ENCODE measurements at regions not wholly inside any gene's neighbourhood (a gene's known extent, or its start where the extent isn't known, plus 50 kb on each side); places are given as distances from the start of the nearest gene placed in this dataset.

DNA sequence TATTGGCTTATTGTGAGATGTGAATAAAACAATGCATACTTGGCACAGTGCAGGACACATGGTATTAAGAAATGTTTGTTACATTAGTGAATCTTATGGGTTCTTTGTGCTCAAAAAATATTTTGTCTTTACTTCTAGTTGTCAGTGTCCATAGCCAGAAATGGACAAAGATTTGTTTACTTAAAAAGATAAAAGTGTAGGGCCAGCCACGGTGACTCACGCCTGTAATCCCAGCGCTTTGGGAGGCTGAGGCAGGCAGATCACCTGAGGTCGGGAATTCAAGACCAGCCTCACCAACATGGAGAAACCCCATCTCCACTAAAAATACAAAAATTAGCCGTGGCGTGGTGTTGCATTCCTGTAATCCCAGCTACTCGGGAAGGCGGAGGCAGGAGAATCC lies 654.6 kb upstream of the NEGR1 start:
- Histone ChIP-seq H4K20me1 (replicated peaks; ENCODE audit: insufficient read depth) (no peaks in the 10 kb centered on the region), H3K36me3 (ENCODE audit: insufficient read depth) (no peaks in the 10 kb centered on the region), H2AFZ (no peak overlapping the region), H3K9me2 (ENCODE audit: insufficient read depth) (no peaks in the 10 kb centered on the region), H3F3A (replicated peaks; ENCODE audit: low read depth) (no peaks in the 10 kb centered on the region), H3K27me3 (ENCODE audit: insufficient read depth) (no peaks in the 10 kb centered on the region), H3K79me2 (replicated peaks; ENCODE audit: insufficient read depth) (no peaks in the 10 kb centered on the region), H3K27ac (ENCODE audit: low read depth) (no peak overlapping the region), H3K4me2 (no peak overlapping the region), H3K4me1 (ENCODE audit: insufficient read depth) (peaks cover 4% of the 10 kb centered on the region; the same call in 1 of the 2 replicates), H3K4me3 (no peak overlapping the region)
- Mint-ChIP-seq H3K4me1 (peaks cover under 1% of the 10 kb centered on the region; the same call in 2 of the 3 replicates), H3K27ac (peak overlapping the region; percentile 56; the same call in 1 of the 2 replicates), H3K27me3 (ENCODE audit: insufficient read depth, low read depth, poor library complexity) (no peaks in the 10 kb centered on the region), H3K4me3 (no peak overlapping the region), H3K36me3 (ENCODE audit: low read depth) (peaks cover 5% of the 10 kb centered on the region; the same call in 2 of the 3 replicates), H3K9me3 (peaks cover 10% of the 10 kb centered on the region; the same call in 1 of the 3 replicates)
- ATAC-seq: no peak
- no peak for DNase-seq (ENCODE audit: low spot score)
- TF ChIP-seq NANOG (IDR thresholded peaks at IDR 0.05; ENCODE audit: borderline replicate concordance): no peak
- TF ChIP-seq POLR2AphosphoS5 (IDR thresholded peaks at IDR 0.05; ENCODE audit: low read depth): no peak
- TF ChIP-seq, protein P1, sequence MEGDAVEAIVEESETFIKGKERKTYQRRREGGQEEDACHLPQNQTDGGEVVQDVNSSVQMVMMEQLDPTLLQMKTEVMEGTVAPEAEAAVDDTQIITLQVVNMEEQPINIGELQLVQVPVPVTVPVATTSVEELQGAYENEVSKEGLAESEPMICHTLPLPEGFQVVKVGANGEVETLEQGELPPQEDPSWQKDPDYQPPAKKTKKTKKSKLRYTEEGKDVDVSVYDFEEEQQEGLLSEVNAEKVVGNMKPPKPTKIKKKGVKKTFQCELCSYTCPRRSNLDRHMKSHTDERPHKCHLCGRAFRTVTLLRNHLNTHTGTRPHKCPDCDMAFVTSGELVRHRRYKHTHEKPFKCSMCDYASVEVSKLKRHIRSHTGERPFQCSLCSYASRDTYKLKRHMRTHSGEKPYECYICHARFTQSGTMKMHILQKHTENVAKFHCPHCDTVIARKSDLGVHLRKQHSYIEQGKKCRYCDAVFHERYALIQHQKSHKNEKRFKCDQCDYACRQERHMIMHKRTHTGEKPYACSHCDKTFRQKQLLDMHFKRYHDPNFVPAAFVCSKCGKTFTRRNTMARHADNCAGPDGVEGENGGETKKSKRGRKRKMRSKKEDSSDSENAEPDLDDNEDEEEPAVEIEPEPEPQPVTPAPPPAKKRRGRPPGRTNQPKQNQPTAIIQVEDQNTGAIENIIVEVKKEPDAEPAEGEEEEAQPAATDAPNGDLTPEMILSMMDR (conservative IDR thresholded peaks at IDR 0.05; ENCODE audit: low read depth in 2 of 2): no peak
- no peak for TF ChIP-seq ZNF114 (CRISPR knock-in tag; IDR thresholded peaks at IDR 0.05)
- TF ChIP-seq REST (IDR thresholded peaks at IDR 0.05; ENCODE audit: unreplicated experiment): no peak
- TF ChIP-seq, protein P2, sequence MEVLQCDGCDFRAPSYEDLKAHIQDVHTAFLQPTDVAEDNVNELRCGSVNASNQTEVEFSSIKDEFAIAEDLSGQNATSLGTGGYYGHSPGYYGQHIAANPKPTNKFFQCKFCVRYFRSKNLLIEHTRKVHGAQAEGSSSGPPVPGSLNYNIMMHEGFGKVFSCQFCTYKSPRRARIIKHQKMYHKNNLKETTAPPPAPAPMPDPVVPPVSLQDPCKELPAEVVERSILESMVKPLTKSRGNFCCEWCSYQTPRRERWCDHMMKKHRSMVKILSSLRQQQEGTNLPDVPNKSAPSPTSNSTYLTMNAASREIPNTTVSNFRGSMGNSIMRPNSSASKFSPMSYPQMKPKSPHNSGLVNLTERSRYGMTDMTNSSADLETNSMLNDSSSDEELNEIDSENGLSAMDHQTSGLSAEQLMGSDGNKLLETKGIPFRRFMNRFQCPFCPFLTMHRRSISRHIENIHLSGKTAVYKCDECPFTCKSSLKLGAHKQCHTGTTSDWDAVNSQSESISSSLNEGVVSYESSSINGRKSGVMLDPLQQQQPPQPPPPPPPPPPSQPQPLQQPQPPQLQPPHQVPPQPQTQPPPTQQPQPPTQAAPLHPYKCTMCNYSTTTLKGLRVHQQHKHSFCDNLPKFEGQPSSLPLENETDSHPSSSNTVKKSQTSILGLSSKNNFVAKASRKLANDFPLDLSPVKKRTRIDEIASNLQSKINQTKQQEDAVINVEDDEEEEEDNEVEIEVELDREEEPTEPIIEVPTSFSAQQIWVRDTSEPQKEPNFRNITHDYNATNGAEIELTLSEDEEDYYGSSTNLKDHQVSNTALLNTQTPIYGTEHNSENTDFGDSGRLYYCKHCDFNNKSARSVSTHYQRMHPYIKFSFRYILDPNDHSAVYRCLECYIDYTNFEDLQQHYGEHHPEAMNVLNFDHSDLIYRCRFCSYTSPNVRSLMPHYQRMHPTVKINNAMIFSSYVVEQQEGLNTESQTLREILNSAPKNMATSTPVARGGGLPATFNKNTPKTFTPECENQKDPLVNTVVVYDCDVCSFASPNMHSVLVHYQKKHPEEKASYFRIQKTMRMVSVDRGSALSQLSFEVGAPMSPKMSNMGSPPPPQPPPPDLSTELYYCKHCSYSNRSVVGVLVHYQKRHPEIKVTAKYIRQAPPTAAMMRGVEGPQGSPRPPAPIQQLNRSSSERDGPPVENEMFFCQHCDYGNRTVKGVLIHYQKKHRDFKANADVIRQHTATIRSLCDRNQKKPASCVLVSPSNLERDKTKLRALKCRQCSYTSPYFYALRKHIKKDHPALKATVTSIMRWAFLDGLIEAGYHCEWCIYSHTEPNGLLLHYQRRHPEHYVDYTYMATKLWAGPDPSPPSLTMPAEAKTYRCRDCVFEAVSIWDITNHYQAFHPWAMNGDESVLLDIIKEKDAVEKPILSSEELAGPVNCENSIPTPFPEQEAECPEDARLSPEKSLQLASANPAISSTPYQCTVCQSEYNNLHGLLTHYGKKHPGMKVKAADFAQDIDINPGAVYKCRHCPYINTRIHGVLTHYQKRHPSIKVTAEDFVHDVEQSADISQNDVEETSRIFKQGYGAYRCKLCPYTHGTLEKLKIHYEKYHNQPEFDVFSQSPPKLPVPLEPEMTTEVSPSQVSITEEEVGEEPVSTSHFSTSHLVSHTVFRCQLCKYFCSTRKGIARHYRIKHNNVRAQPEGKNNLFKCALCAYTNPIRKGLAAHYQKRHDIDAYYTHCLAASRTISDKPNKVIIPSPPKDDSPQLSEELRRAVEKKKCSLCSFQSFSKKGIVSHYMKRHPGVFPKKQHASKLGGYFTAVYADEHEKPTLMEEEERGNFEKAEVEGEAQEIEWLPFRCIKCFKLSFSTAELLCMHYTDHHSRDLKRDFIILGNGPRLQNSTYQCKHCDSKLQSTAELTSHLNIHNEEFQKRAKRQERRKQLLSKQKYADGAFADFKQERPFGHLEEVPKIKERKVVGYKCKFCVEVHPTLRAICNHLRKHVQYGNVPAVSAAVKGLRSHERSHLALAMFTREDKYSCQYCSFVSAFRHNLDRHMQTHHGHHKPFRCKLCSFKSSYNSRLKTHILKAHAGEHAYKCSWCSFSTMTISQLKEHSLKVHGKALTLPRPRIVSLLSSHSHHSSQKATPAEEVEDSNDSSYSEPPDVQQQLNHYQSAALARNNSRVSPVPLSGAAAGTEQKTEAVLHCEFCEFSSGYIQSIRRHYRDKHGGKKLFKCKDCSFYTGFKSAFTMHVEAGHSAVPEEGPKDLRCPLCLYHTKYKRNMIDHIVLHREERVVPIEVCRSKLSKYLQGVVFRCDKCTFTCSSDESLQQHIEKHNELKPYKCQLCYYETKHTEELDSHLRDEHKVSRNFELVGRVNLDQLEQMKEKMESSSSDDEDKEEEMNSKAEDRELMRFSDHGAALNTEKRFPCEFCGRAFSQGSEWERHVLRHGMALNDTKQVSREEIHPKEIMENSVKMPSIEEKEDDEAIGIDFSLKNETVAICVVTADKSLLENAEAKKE (CRISPR knock-in tag; IDR thresholded peaks at IDR 0.05): no peak
- no peak for TF ChIP-seq JUNB (IDR thresholded peaks at IDR 0.05; ENCODE audit: unreplicated experiment)
- TF ChIP-seq STAT1 (IDR thresholded peaks at IDR 0.05; ENCODE audit: unreplicated experiment): no peak
- TF ChIP-seq, protein P3, sequence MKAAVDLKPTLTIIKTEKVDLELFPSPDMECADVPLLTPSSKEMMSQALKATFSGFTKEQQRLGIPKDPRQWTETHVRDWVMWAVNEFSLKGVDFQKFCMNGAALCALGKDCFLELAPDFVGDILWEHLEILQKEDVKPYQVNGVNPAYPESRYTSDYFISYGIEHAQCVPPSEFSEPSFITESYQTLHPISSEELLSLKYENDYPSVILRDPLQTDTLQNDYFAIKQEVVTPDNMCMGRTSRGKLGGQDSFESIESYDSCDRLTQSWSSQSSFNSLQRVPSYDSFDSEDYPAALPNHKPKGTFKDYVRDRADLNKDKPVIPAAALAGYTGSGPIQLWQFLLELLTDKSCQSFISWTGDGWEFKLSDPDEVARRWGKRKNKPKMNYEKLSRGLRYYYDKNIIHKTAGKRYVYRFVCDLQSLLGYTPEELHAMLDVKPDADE (IDR thresholded peaks at IDR 0.05): no peak
- no peak for TF ChIP-seq CREB1 (CRISPR knock-in tag; IDR thresholded peaks at IDR 0.05; ENCODE audit: low read depth)
- no peak for TF ChIP-seq ZNF331 (CRISPR knock-in tag; IDR thresholded peaks at IDR 0.05; ENCODE audit: low read depth)
- TF ChIP-seq EZH2phosphoT487 (IDR thresholded peaks at IDR 0.05; ENCODE audit: unreplicated experiment): no peak

Data from GM23338 (cell line).